SK-N-SH (cell line): ENCODE measurements at regions not wholly inside any gene's neighbourhood (a gene's known extent, or its start where the extent isn't known, plus 50 kb on each side); places are given as distances from the start of the nearest gene placed in this dataset.

Experiments
- CHD2 ChIP-seq: fragments of 150-350 bp; IDR thresholded peaks from 2 replicates; pipeline ENCODE4 v1.6.1; 2018; ENCODE audit warnings: low read length; ENCODE audit not compliant: partially characterized antibody
- ELF1 ChIP-seq: IDR thresholded peaks from 2 replicates; pipeline ENCODE4 v1.4.0; 2012
- MAX ChIP-seq: IDR thresholded peaks from 2 replicates; pipeline ENCODE4 v1.4.0; 2012; ENCODE audit warnings: low read depth
- MXI1 ChIP-seq: IDR thresholded peaks from 2 replicates; pipeline ENCODE4 v1.6.1; 2012; ENCODE audit warnings: mild to moderate bottlenecking, low read depth, low read length, improper control_type of control experiment
- POLR2AphosphoS5 ChIP-seq: IDR thresholded peaks from 2 replicates; pipeline ENCODE4 v1.6.1; 2012; ENCODE audit warnings: low read depth, low read length
- RAD21 ChIP-seq: IDR thresholded peaks from 2 replicates; pipeline ENCODE4 v1.6.1; 2012; ENCODE audit warnings: mild to moderate bottlenecking, low read length
- YY1 ChIP-seq: IDR thresholded peaks from 2 replicates; pipeline ENCODE4 v1.4.0; 2012; ENCODE audit warnings: low read depth, mild to moderate bottlenecking
- TF ChIP-seq, protein P1 (sequence below): fragments of 200-600 bp; sonication (generic); IDR thresholded peaks from 2 replicates; pipeline ENCODE4 v1.6.1; 2017; ENCODE audit warnings: antibody characterized with exemption, mild to moderate bottlenecking, moderate library complexity
- TF ChIP-seq, protein P2 (sequence below): IDR thresholded peaks from 2 replicates; pipeline ENCODE4 v1.6.1; 2012; ENCODE audit warnings: mild to moderate bottlenecking, low read depth, low read length, moderate library complexity

DNA sequence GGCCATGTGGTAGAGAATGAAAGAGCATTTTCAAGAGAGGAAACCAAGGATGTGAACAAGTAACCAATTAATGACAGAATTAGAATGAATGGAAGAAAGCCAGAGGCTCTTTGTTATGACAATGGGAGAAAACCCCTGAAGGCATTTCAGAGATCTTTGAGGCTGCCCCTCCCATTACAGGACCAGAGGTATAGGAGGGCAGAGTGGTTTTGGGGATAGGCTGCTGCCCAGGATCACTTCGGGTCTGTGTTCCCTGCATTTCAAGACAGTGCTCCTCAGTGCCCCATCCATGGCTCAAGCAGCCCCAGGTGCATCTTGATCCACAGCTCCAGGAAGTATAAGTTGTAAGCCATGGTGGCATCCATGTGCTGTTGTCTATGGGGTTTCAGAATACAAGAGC is 124.0 kb upstream of the HPF1 start:
- TF ChIP-seq, protein P1, sequence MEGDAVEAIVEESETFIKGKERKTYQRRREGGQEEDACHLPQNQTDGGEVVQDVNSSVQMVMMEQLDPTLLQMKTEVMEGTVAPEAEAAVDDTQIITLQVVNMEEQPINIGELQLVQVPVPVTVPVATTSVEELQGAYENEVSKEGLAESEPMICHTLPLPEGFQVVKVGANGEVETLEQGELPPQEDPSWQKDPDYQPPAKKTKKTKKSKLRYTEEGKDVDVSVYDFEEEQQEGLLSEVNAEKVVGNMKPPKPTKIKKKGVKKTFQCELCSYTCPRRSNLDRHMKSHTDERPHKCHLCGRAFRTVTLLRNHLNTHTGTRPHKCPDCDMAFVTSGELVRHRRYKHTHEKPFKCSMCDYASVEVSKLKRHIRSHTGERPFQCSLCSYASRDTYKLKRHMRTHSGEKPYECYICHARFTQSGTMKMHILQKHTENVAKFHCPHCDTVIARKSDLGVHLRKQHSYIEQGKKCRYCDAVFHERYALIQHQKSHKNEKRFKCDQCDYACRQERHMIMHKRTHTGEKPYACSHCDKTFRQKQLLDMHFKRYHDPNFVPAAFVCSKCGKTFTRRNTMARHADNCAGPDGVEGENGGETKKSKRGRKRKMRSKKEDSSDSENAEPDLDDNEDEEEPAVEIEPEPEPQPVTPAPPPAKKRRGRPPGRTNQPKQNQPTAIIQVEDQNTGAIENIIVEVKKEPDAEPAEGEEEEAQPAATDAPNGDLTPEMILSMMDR = no peak
- TF ChIP-seq YY1 = no peak
- TF ChIP-seq, protein P2, sequence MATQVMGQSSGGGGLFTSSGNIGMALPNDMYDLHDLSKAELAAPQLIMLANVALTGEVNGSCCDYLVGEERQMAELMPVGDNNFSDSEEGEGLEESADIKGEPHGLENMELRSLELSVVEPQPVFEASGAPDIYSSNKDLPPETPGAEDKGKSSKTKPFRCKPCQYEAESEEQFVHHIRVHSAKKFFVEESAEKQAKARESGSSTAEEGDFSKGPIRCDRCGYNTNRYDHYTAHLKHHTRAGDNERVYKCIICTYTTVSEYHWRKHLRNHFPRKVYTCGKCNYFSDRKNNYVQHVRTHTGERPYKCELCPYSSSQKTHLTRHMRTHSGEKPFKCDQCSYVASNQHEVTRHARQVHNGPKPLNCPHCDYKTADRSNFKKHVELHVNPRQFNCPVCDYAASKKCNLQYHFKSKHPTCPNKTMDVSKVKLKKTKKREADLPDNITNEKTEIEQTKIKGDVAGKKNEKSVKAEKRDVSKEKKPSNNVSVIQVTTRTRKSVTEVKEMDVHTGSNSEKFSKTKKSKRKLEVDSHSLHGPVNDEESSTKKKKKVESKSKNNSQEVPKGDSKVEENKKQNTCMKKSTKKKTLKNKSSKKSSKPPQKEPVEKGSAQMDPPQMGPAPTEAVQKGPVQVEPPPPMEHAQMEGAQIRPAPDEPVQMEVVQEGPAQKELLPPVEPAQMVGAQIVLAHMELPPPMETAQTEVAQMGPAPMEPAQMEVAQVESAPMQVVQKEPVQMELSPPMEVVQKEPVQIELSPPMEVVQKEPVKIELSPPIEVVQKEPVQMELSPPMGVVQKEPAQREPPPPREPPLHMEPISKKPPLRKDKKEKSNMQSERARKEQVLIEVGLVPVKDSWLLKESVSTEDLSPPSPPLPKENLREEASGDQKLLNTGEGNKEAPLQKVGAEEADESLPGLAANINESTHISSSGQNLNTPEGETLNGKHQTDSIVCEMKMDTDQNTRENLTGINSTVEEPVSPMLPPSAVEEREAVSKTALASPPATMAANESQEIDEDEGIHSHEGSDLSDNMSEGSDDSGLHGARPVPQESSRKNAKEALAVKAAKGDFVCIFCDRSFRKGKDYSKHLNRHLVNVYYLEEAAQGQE = no peak
- no peak for TF ChIP-seq MAX
- no peak for TF ChIP-seq RAD21
- no peak for TF ChIP-seq POLR2AphosphoS5
- TF ChIP-seq CHD2 = no peak
- TF ChIP-seq ELF1 = no peak
- TF ChIP-seq MXI1 = no peak
